Lower leg skin (tissue), 3 donors: ENCODE measurements at regions not wholly inside any gene's neighbourhood (a gene's known extent, or its start where the extent isn't known, plus 50 kb on each side); places are given as distances from the start of the nearest gene placed in this dataset.

ENCODE experiments used
- CTCF ChIP-seq, 3 donors: fragments of 450-650 bp; IDR thresholded peaks; one replicate each; pipeline ENCODE4 v1.5.1; 2016; ENCODE audit warnings: antibody characterized with exemption in 3 of 3, mild to moderate bottlenecking in 3 of 3, moderate library complexity in 2 of 3
- POLR2A ChIP-seq, 2 donors: fragments of 450-650 bp; IDR thresholded peaks; one replicate each; pipeline ENCODE4 v1.6.1; 2016 to 2017; ENCODE audit warnings: antibody characterized with exemption in 2 of 2, mild to moderate bottlenecking in 1 of 2, moderate library complexity in 1 of 2

GRCh38 chr14:53411125-53411524 lies 258.0 kb upstream of the DDHD1 start:
- TF ChIP-seq CTCF (IDR thresholded peaks at IDR 0.05): no peak
- no peak for TF ChIP-seq POLR2A (IDR thresholded peaks at IDR 0.05)
